Gastroesophageal sphincter (tissue), 3 donors: ENCODE measurements at regions not wholly inside any gene's neighbourhood (a gene's known extent, or its start where the extent isn't known, plus 50 kb on each side); places are given as distances from the start of the nearest gene placed in this dataset.

Experiments
- CTCF ChIP-seq, 4 experiments: fragments of 200-600 bp in 2 of 4; fragments of 450-650 bp in 2 of 4; sonication (generic) in 1 of 4; IDR thresholded peaks; one replicate each; pipeline ENCODE4 v1.5.1; 2017 to 2019; ENCODE audit warnings: antibody characterized with exemption in 4 of 4, mild to moderate bottlenecking in 2 of 4, moderate library complexity in 2 of 4
- EP300 ChIP-seq: sonication (generic); formaldehyde crosslinking; IDR thresholded peaks from one replicate; pipeline ENCODE4 v1.6.1; 2017; ENCODE audit warnings: antibody characterized with exemption, mild to moderate bottlenecking

- TF ChIP-seq EP300, result no peak
- TF ChIP-seq CTCF (IDR thresholded peaks at IDR 0.05), result no peak
Measured at GRCh38 chr1:78339490-78339889, 151.3 kb upstream of the PTGFR start.
